GM19328 (cell line): ENCODE measurements at regions not wholly inside any gene's neighbourhood (a gene's known extent, or its start where the extent isn't known, plus 50 kb on each side); places are given as distances from the start of the nearest gene placed in this dataset.
"Not testable (repeated sequence)": the region's sequence is repeated elsewhere in the genome, so short reads cannot be mapped to it uniquely, and the experiment has no call there.

ENCODE experiments used
- ATAC-seq: cut with Tn5 transposase; IDR thresholded peaks from one replicate; pipeline ENCODE4 v1.9.1; 2021; ENCODE audit warnings: mild to moderate bottlenecking, moderate library complexity; ENCODE audit not compliant: unreplicated experiment

DNA sequence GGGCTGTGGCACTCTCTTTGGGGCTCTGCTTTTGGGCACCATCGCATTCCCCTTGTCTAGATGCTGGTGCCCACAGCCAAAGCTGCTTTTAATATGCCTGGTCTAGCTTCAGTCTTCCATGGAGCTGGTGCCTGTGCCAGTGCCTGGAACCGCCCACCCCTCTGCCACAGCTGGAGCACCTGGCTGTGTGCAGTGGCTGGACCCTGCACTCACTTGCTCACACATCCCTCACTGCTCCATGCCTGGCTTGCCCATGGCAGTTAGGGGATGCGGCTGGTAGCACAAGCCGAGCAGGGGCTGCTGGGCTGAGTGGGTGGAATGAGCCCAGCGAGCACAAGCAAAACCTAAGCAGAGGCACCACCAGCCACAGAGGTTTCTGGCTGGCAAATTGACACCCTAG is 1145.9 kb upstream of the LRRTM3 start:
- ATAC-seq, result no peak

DNA sequence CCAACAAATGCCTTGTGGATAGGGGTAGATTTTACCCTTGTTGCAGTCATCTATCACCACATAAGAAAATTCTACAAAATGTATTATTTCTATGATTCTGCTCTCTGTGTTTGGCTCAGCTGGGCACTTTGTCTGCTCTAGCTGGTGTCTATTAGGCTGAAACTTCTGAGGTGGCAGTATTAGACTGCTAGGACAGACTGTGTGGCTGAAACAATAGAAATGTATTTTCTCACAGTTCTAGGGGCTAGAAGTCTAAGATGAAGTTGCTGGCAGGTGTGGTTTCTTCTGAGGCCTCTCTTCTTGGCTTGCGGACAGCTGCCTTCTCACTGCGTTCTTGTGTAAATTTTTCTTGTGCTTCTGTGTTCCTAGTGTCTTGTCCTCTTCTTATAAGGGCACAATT is 1139.6 kb upstream of the LRRTM3 start:
- no peak for ATAC-seq

DNA sequence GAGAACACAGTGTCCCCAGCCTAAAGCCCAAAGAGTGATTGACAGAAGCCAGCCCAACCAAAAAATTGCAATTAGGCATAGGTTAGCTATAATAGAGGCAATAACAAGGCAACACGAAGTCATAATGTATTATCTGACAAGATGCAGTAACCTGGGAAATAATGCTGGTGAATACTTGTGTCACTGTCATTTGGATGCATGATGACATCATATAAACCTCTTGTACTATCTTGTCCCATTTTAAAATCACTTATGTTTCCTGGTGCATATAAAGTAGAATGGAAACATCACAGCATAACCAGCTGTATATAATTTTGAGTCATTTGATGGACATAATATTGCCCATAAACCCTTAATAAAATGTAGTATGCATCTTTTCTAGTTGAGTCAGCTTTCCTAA is 1138.3 kb upstream of the LRRTM3 start:
- no peak for ATAC-seq

DNA sequence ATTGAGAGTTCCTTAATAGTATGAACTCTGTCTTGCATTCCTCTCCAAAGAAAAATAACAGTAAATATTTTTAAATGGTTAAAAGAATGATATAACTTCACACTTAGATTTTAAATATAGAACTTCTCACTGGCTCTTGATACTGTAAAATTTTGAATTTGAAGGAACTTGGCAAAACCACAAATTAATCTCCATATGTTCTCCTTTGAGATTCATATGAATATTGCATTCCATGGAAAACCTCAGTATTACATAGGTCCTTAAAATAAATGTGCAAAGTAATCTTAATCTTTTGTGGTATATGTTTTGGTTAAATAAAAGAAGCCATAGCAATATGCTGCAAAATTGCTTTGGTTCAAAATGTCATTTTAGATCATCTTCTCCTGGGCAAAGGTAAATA is 1137.6 kb upstream of the LRRTM3 start:
- ATAC-seq, result no peak

DNA sequence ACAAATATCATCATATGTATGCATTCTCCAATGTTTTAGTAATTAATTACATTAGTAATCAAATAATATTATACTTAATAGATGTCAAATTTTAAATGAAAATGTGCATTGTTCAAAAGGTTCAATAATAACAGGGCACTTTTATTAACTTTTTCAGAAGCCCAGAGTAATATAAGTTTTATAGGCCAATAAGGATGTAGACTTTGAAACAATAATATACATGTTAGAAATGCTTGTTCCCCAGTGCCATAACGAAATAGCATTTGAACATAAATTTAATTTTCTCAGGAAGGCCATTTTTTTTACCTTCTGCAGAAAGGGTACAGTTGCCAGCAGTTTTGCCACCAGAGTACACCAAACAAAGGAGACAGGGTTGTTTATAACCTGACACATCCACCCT is 1133.9 kb upstream of the LRRTM3 start:
- no peak for ATAC-seq

DNA sequence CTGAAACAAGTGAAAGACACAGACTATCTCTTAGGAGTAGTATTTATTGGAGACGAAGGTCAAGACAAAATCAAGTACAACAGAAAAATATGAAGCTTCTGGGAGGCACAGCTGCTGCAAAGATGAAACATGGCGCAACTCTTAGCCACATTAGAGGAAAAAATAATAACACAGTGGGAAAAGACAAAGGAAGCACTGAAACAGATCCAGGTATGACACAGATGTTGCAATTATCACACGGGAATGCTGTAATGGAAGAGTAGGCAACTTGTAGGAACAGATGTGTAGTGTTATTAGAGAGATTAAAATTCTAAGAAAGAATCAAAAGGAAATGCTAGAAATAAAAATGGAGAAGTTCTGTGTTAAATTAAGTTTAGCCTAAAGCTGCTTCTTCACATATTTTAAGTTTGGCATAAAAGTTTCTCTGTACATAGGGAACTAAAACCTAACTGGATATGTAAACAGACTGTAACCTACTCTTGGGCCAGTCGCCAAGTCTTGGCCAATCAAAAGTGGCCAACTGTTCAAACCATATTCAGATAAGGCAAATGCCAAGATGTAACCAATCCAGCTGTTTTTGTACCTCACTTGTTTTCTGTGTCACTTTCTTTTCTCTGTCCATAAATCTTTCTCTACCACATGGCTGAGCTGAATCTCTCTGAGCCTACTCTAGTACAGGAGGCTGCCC is 1132.0 kb upstream of the LRRTM3 start:
- ATAC-seq, result no peak

DNA sequence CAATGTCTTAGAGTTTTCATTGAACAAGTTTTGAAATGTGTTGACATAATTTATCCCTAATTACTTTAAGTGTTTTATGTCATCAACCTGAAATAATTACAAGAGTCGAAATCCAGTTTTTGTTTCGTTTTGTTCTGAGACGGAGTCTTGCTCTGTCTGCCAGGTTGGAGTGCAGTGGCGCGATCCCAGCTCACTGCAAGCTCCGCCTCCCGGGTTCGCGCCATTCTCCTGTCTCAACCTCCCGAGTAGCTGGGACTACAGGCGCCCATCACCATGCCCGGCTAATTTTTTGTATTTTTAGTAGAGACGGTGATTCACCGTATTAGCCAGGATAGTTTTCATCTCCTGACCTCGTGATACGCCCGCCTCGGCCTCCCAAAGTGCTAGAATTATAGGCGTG is 1131.0 kb upstream of the LRRTM3 start:
- ATAC-seq, result not testable (repeated sequence)

DNA sequence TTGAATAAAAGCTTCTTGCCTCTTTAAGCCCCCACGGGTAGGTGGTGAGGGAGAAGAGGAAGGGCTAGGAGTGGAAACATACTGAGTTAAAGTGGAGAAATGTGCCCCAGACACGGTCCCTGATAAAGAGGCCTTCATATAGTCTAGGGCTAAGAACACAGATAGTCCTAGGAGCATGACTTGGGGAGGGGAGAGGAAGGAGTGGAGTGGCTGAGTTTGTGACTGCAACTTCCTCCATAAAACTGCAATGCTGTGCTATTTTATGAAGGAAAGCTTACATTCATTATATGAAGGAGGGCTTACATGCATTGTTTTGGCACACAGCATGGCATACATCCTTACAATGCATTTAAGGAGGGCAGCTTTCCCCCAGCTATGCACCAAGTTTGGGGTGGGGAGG is 1129.4 kb upstream of the LRRTM3 start:
- no peak for ATAC-seq

DNA sequence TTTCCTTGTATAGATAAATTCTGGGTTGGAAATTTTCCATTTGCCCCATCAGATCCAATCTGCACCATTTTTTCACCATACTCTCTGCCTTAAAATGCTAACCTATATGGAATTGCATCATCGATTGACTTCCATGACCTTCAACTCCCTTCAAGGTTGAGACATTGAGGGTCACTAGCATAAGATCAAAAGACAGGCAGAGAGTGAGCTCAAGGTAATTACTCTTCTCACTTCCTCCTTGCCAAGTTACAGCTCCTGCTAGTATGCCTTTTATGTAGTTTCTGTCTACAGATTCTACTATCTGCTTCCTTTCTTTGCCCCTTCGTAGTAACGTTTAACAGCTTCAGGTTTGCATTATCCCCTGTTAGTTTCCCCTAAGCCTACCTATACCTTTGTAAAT is 1127.7 kb upstream of the LRRTM3 start:
- ATAC-seq, result no peak

DNA sequence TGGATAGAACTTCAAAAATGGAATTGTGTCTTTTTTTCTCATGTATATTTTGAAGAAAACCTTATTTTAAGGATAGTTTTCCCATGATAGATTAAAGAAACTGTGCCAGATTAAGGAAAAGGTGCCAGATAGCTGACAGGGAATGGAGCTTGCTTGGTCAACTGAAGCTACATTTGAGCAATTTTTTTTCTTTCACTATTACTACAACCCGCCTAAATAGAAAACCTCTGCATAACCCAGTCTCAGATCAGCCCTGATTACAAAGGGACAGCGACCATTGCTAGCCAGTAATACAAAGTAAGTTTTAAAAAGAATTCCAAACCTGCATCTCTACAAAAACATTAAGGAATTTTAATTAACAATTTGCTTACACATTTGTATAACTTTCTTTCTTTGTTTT is 1123.4 kb upstream of the LRRTM3 start:
- no peak for ATAC-seq

DNA sequence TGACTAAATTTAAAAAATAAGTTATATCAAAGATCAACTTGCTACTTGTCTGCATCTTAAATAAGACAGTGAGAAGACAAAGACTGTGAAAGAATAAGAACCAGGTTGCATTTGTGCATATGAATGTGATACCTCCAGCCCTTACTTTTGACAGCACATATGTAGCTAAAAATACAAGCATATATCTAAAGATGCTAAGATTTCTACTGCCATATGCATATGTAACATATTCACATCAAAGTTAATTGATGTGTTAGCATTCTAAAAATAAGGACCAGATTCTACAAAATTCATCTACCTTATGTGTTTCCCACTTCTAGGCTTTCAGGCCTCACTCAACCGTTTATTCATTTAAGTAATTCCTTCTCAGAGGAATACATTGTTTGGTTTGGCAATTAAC is 1120.3 kb upstream of the LRRTM3 start:
- no peak for ATAC-seq

DNA sequence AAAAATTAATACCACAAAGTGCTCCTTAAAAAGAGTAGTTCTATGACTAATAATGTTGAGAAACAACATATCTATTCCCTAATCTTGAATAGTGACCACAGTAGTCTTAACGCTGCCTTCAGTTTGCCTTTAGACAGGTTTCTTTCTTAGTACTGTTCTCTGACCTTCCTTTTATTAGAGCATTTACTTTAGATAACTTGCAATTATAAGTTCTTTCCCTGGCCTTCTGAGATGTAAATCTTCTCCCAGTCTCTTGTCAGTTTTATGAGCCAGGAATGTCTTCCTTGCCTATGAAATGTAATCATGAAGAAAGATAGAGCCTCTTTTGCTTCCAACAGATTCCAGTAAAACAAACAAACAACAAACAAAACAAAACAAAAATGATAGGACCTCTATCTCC is 1119.8 kb upstream of the LRRTM3 start:
- ATAC-seq, result no peak

DNA sequence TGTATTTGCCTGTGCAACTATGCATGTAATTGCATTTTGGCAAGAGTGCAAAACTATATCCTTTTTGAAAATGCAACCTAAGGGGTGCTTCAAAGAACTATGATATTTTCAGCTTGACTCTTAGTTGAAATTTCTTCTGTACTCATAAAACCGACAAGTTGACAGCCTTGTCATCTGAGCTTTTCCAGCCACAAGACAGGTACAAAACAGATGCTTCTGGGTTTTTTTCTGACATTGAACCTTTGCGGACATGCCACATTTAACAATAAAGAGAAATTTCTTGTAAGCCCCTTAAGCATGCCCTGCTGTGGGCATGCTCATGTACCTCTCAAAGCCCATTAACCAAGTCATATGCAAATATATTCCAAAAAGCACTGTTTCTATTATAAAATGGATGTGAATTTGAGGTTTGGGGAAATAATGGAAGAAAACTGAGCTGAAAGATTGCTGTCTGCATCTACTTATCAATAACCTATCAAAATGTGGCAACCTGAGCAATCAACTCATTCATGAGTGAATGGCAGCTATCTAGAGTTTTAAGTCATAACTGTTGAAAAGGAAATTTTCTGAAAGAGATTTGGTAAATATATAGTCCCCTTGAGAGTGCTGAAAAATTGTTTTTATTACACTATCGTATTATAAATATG is 1117.0 kb upstream of the LRRTM3 start:
- ATAC-seq, result no peak

DNA sequence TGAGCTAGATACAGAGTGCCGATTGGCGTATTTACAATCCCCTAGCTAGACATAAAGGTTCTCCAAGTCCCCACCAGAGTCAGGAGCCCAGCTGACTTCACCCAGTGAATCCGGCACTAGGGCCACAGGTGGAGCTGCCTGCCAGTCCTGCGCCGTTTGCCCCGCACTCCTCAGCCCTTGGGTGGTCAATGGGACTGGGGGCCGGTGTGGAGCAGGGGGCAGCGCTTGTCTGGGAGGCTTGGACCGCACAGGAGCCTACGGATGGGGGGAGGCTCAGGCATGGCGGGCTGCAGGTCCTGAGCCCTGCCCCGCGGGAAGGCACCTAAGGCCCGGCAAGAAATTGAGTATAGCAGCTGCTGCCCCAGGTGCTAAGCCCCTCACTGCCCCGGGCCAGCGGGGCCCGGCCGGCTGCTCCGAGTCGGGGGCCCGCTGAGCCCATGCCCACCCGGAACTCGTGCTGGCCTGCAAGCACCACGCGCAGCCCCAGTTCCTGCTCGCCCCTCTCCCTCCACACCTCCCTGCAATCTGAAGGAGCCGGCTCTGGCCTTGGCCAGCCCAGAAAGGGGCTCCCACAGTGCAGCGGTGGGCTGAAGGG is 1113.8 kb upstream of the LRRTM3 start:
- no peak for ATAC-seq

DNA sequence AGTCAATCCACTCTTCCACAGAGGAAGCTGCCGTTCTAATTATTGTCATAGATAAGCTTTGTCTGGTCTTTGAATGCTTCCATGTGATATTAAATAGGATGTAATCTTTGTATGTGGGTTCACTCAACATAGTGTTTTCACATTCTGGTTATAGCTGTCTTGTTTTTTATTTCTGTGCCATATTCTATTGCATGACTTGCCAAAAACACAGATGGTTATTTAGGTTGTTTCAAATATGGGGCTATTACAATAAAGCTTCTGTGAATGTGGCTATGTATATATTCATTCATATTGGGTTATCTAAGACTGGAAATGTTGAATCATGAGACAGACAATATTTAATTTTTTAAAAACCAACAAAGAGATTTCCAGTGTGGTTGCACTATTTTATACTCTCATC is 1109.3 kb upstream of the LRRTM3 start:
- ATAC-seq, result no peak

DNA sequence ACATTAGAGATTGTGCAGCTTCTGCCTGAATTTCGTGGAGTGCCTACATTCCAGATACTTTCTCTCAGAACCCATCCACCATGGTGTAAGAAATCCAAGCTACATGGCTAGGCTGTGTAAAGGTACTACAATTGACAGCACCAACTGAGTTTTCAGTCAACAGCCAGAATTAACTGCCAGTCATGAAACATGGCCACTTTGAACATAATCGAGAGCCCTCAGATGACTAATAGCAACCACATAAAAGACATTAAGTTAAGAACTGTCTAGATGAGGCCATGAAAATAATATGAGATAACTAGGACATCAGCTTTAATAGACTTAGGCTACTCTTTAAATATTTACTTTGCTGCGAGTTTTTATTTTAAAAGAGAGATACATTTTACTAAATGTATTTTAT is 1106.8 kb upstream of the LRRTM3 start:
- ATAC-seq, result no peak

DNA sequence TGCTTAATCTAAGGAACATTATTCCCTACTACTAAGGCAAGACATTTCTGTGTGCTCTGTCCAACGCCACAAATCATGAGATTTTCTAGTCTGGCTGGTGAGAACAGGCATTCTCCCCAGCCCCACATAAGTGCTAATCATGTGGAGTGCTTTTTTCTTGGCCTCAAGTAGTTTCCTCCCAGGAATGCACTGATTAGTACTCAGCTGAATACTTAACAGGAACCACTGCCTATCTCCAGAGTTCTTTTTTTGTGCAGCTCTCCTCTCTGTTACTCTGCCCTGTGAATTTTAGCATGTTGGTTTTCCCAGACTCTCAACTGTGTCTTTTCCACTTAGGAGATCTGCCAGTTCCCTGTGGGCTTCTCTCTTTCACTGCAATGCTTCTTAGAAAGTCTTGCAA is 1098.5 kb upstream of the LRRTM3 start:
- ATAC-seq, result no peak

DNA sequence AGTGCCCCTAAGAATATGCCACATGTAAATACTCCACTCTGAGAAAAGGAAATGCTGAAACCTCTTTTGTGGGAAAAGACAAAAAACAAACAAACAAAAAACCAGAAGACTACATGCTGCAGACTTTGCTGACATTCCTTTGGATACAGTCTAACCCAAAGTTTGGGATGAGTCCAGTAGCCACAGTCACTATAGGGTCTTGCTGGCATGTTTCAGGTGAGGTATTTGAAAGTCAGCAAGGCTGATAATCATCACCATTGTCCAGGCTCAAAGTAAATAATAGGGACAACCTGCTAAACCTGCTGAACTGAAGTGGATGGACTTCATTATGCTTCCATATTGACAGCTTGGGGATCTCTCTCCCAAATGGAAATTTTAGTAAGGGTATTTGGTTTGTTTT is 1087.0 kb upstream of the LRRTM3 start:
- ATAC-seq, result no peak

DNA sequence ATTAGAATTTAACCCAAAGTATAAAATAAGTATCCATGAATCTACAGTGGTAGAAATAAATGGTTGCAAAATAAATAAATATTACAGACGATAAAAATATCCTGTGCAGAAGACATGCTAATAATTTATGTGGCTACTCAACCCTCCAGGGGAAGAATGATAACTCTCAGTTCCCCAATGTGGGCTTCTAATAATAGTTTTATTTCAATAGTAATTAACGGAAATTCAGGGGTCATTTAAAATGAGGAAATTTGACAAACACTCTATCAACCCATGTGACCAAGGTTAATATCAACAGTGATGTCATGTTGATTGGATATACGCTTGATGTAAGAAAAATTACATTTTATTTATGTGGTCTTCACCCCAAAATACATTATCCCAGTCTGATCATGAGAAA is 1082.6 kb upstream of the LRRTM3 start:
- no peak for ATAC-seq

DNA sequence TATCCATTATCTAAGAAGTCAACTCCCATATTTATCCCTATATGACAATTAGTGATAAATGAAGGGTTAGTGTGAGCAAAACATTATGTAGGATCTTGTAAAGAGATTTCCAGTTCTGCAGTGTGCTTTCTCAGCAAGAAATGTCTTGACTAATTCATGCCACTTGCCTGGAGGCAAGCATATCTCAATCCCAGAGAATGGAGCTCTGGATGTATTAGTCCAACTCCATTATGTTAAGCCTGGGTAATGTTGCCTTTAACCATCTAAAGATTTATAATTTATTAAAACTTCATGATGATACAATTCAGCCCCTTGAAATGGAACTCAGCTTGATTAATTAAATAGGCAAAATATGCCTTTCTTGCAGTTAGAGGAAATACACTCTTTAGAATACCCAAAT is 1079.9 kb upstream of the LRRTM3 start:
- no peak for ATAC-seq

DNA sequence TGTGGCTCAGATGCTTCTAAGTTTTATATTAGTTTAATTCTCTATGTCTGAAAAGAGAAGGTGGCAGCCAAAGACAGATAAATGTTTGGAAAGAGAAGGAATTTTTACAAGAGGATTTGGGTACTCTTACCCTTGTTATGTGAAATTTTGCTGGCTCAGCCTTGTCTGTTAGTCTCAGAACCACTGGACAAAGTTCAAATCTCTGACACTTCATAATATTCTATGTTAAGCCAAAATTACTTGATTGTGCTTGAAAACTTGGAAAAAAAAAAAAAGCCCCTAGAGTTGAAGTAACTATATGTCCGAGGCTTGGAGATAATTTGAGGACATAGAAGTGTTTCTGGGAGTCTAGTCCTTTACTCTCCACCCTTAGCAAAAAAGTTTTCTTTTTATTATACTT is 1079.3 kb upstream of the LRRTM3 start:
- ATAC-seq, result no peak

DNA sequence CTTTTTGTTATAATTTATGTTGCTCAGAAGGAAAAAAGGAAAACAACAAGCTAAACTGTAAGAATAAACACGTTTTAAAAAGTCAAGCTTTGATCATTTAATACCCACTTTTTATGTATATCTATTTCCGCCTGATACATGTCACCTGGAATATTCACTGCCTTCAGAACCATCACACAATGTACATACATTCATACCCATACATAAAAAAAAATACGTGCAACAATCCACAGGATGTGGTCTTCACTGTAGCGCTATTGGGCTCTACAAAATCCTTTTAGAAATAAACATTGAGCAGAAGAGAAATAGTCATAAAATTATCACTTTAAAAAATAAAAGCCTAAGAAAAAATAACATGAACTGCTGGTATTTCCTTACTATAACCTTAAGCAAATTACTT is 1078.9 kb upstream of the LRRTM3 start:
- ATAC-seq, result no peak
